K562 (cell line): ENCODE measurements at regions not wholly inside any gene's neighbourhood (a gene's known extent, or its start where the extent isn't known, plus 50 kb on each side); places are given as distances from the start of the nearest gene placed in this dataset.

Experiments used
- ATAC-seq: fragments of 200-7000 bp; cut with Tn5 transposase; 3 replicates; pipeline ENCODE4 v1.9.1; 2020; ENCODE audit warnings: moderate library complexity
- BruUV-seq: library from RNA; stranded (reverse); fragments of 400-500 nt; replicated peaks from 2 replicates; lab custom pipeline; 2021; lab: Mats Ljungman, UMichigan
- CTCF ChIA-PET: fragments of 300-600 bp; formaldehyde crosslinking; extraction: SDS; loops from one replicate; lab custom pipeline; 2021; ENCODE audit warnings: low intra/inter-chr PET ratio; lab: Yijun Ruan, JAX
- POLR2A ChIA-PET: fragments of 300-600, 350-650 bp; sonication (Branson Sonifier 250); formaldehyde crosslinking; extraction: SDS; loops from one replicate; lab custom pipeline; 2021; ENCODE audit warnings: antibody characterized with exemption, inconsistent platforms; lab: Yijun Ruan, JAX
- DNase-seq, 4 experiments: peaks; one replicate each; pipeline versions ENCODE4 v3.0.0 to v3.0.0-alpha.2; 2011 to 2018; ENCODE audit warnings: low spot score in 3 of 4, mixed read lengths in 3 of 4; ENCODE audit errors: extremely low read depth in 1 of 4
- FAIRE-seq: peaks from 2 replicates; lab custom pipeline; 2011; peaks lifted over from hg19 to GRCh38; lab: Jason Lieb, UNC
- H2AFZ ChIP-seq: 2 replicates; pipeline ENCODE4 v1.6.0; 2011; ENCODE audit warnings: low read depth, low read length, control low read depth, inconsistent platforms
- H3K27ac ChIP-seq: fragments of 200-600 bp; 3 replicates; pipeline ENCODE4 v1.8.0; 2011; ENCODE audit warnings: low read depth, mild to moderate bottlenecking, control low read depth, inconsistent platforms, low read length, moderate library complexity, mixed read lengths; ENCODE audit errors: extremely low read depth
- H3K27me3 ChIP-seq, 2 experiments: fragments of 300-600 bp in 1 of 2; 2 replicates in 1 of 2; 3 replicates in 1 of 2; pipeline versions ENCODE4 v1.6.0 to v1.8.0; 2011; ENCODE audit warnings: inconsistent platforms in 2 of 2, low read length in 2 of 2, mild to moderate bottlenecking in 1 of 2, mixed read lengths in 1 of 2, moderate library complexity in 1 of 2; ENCODE audit not compliant: control insufficient read depth in 2 of 2, insufficient read depth in 2 of 2
- H3K36me3 ChIP-seq: fragments of 300-600 bp; 3 replicates; pipeline ENCODE4 v1.8.0; 2011; ENCODE audit warnings: mild to moderate bottlenecking, low read length, inconsistent platforms; ENCODE audit not compliant: control insufficient read depth, insufficient read depth
- H3K4me1 ChIP-seq, 2 experiments: fragments of 200-600 bp in 1 of 2; replicated peaks in 1 of 2; 2 replicates in 1 of 2; 3 replicates in 1 of 2; pipeline versions ENCODE4 v1.5.1 to v1.8.0; 2011; ENCODE audit warnings: inconsistent platforms in 2 of 2, low read length in 2 of 2, mild to moderate bottlenecking in 1 of 2, mixed read lengths in 1 of 2, moderate library complexity in 1 of 2; ENCODE audit not compliant: control insufficient read depth in 2 of 2, insufficient read depth in 2 of 2
- H3K4me2 ChIP-seq: 2 replicates; pipeline ENCODE4 v1.6.1; 2011; ENCODE audit warnings: low read length, control low read depth, inconsistent platforms, mixed read lengths; ENCODE audit not compliant: insufficient read depth
- H3K4me3 ChIP-seq: fragments of 200-600 bp; sonication (generic), shearing (Covaris generic); 2 replicates; pipeline ENCODE4 v1.5.1; 2016; ENCODE audit warnings: control low read depth, inconsistent platforms
- H3K79me2 ChIP-seq: fragments of 200-600 bp; 3 replicates; pipeline ENCODE4 v1.8.0; 2011; ENCODE audit warnings: low read length, inconsistent platforms; ENCODE audit not compliant: control insufficient read depth, insufficient read depth
- H3K9ac ChIP-seq, 2 experiments: 2 replicates each; pipeline versions ENCODE4 v1.6.0 to v1.6.1; 2011; ENCODE audit warnings: low read depth in 2 of 2, low read length in 2 of 2, control low read depth in 1 of 2, inconsistent platforms in 1 of 2, mild to moderate bottlenecking in 1 of 2, mixed read lengths in 1 of 2; ENCODE audit not compliant: insufficient read depth in 1 of 2
- H3K9me1 ChIP-seq: one replicate; pipeline ENCODE4 v1.6.0; 2011; ENCODE audit warnings: inconsistent platforms, mild to moderate bottlenecking, low read length, moderate library complexity; ENCODE audit not compliant: control insufficient read depth, insufficient read depth
- H3K9me3 ChIP-seq: replicated peaks from 2 replicates; pipeline ENCODE4 v1.5.1; 2011; ENCODE audit warnings: low read depth, low read length, inconsistent platforms; ENCODE audit not compliant: control insufficient read depth, insufficient read depth
- H4K20me1 ChIP-seq: replicated peaks from 2 replicates; pipeline ENCODE4 v1.6.1; 2011; ENCODE audit warnings: low read length, inconsistent platforms, mixed read lengths; ENCODE audit not compliant: control insufficient read depth, insufficient read depth
- CCNT2 ChIP-seq: IDR thresholded peaks from 2 replicates; pipeline ENCODE4 v1.6.1; 2011; ENCODE audit warnings: borderline replicate concordance, low read depth, mild to moderate bottlenecking, moderate library complexity, mixed read lengths, low read length; ENCODE audit not compliant: insufficient read length; ENCODE audit errors: extremely low read depth
- ZNF316 ChIP-seq: fragments of 450-650 bp; IDR thresholded peaks from 2 replicates; pipeline ENCODE4 v1.6.1; 2016
- WGBS: fragments of 100-300 bp; shearing (Covaris generic); methylation state at CpG from one replicate; pipeline ENCODE4 v1.1.6; 2016; ENCODE audit warnings: low coverage, mixed read lengths; ENCODE audit not compliant: insufficient coverage; ENCODE audit errors: missing lambda C conversion rate; 5-methylcytosine and 5-hydroxymethylcytosine counted together
- in situ Hi-C: fragments of 300-500 bp; cut with MboI; formaldehyde crosslinking; loops from 4 replicates; pipeline ENCODE4 v1.15.0; 2018; ENCODE audit warnings: inconsistent platforms, mixed read lengths
- intact Hi-C: fragments of 100-400 bp; cut with micrococcal nuclease; formaldehyde crosslinking; loops from 2 replicates; pipeline ENCODE4 v1.14.2; 2022
- TF ChIP-seq, protein P1 (sequence below): fragments of 450-650 bp; IDR thresholded peaks from 2 replicates; pipeline ENCODE4 v1.7.1; 2018; ENCODE audit warnings: mild to moderate bottlenecking, low read depth; ENCODE audit not compliant: partially characterized antibody
- TF ChIP-seq, protein P2 (sequence below), 2 experiments: fragments of 450-650 bp; IDR thresholded peaks; 2 replicates each; pipeline ENCODE4 v1.6.1; 2016

- intact Hi-C loops (no loop called here), in situ Hi-C loops (loop anchor here (25.0 kb wide), 1 partner anchor 617 kb away; no protein-coding TSS in a partner anchor)
- no TSS peak for BruUV-seq
- Histone ChIP-seq H3K9me1 (no peaks in the 10 kb centered on the region), H3K9me3 (no peaks in the 10 kb centered on the region), H3K36me3 (no peaks in the 10 kb centered on the region), H3K79me2 (no peaks in the 10 kb centered on the region), H4K20me1 (no peaks in the 10 kb centered on the region), H3K4me1 (no peaks in the 10 kb centered on the region), H3K4me3 (no peak overlapping the region), H2AFZ (no peak overlapping the region), H3K9ac (no peak overlapping the region), H3K27me3 (no peaks in the 10 kb centered on the region), H3K4me2 (no peak overlapping the region), H3K27ac (no peak overlapping the region)
- DNase-seq (no peak), ATAC-seq (no peak), FAIRE-seq (no peak)
- CTCF ChIA-PET: interaction anchor here (0.6 kb wide), 1 partner anchor 181 kb away, joined by 3 read pairs; no protein-coding TSS in a partner anchor
- WGBS: 8% methylated on average over 6 of the region's 8 CpGs
- POLR2A ChIA-PET: interaction anchor here (1.5 kb wide), 1 partner anchor 13 kb away, joined by 3 read pairs; no protein-coding TSS in a partner anchor
- TF ChIP-seq CCNT2 (no peak), ZNF316 (no peak)
- TF ChIP-seq, protein P1, sequence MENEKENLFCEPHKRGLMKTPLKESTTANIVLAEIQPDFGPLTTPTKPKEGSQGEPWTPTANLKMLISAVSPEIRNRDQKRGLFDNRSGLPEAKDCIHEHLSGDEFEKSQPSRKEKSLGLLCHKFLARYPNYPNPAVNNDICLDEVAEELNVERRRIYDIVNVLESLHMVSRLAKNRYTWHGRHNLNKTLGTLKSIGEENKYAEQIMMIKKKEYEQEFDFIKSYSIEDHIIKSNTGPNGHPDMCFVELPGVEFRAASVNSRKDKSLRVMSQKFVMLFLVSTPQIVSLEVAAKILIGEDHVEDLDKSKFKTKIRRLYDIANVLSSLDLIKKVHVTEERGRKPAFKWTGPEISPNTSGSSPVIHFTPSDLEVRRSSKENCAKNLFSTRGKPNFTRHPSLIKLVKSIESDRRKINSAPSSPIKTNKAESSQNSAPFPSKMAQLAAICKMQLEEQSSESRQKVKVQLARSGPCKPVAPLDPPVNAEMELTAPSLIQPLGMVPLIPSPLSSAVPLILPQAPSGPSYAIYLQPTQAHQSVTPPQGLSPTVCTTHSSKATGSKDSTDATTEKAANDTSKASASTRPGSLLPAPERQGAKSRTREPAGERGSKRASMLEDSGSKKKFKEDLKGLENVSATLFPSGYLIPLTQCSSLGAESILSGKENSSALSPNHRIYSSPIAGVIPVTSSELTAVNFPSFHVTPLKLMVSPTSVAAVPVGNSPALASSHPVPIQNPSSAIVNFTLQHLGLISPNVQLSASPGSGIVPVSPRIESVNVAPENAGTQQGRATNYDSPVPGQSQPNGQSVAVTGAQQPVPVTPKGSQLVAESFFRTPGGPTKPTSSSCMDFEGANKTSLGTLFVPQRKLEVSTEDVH: no peak
- TF ChIP-seq, protein P2, sequence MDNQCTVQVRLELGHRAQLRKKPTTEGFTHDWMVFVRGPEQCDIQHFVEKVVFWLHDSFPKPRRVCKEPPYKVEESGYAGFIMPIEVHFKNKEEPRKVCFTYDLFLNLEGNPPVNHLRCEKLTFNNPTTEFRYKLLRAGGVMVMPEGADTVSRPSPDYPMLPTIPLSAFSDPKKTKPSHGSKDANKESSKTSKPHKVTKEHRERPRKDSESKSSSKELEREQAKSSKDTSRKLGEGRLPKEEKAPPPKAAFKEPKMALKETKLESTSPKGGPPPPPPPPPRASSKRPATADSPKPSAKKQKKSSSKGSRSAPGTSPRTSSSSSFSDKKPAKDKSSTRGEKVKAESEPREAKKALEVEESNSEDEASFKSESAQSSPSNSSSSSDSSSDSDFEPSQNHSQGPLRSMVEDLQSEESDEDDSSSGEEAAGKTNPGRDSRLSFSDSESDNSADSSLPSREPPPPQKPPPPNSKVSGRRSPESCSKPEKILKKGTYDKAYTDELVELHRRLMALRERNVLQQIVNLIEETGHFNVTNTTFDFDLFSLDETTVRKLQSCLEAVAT (IDR thresholded peaks at IDR 0.05): no peak
These were observed 466.2 kb upstream of the ADAMTS9 start for GRCh38 chr3:65153850-65154512.
